ENCODE measurements at regions not wholly inside any gene's neighbourhood (a gene's known extent, or its start where the extent isn't known, plus 50 kb on each side); places are given as distances from the start of the nearest gene placed in this dataset.
A peak's percentile ranks its signal among the peaks of the same experiment; 100 is the strongest.
"Not testable (repeated sequence)": the region's sequence is repeated elsewhere in the genome, so short reads cannot be mapped to it uniquely, and the experiment has no call there.

DNA sequence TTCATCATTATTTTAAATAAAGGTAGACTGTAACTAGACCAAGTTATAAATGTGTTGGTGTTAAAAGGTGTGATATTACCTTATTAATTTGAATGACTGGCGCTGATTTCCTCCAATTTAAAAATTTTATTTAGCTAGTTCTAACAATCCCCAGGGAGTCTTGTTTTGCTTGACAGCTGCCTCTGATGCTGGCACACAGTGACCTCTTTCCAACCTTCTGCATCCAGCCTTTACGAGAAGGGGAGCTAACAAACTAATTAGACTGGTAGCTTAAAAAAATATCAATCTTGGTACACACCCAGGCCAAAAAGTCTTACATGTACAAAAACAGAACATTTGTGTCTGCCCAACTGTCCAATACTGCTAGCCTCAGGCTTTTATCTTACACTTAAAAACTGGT, 51.8 kb upstream of the ENPEP start:
- no peak for DNase-seq (ENCODE audit: low spot score)

DNA sequence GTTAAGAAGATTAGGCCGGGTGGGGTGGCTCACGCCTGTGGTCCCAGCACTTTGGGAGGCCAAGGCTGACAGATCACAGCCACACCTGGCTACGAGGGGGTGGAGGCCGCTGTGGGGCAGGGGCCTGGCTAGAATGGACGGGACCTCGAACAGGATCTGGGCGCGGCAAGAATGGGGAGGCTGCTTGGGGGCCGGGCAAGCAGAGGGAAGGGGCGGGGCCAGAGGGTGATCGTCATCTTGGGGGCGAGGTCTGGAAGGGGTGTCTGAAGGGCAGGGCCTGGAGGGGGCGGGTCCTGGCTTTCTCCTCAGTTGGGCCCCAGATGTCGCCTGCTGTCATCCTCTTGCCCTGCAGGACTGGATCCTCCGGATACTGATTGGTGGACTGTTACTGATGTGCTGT, 57.3 kb upstream of the ENPEP start:
- no peak for DNase-seq (ENCODE audit: low spot score)

DNA sequence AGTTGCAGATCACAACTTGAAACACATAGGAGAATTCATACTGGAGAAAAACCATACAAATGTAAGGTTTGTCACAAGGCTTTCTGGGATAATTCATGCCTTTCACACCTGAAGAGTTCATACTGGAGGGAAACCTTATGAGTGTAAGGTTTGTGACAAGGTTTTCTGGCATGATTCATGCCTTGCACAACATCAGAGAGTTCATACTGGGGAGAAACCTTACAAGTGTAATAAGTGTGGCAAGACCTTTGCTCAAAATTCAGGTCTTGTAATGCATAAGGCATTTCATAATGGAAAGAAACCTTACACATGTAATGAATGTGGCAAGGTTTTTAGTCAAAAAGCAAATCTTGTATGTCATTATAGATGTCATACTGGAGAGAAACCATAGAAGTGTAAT, 58.8 kb upstream of the ENPEP start:
- DNase-seq (ENCODE audit: low spot score) = no peak

DNA sequence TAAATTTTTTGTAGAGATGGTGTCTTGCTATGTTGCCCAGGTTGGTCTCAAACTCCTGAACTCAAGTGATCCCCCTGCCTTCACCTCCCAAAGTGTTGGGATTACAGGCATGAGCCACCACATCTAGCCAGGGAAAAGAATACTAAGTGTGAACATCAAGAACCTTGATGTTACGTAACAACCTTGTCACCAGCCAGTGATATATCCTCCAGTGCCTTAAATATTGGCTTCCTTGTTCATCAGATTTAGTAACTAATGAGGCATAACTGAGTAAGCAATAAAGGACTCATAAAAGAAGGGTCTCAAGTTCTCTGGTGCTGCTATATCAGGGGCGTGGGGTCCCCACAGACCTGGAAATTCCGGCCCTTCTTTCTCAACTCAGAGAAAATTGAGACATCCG, 60.5 kb upstream of the ENPEP start:
- DNase-seq (ENCODE audit: low spot score) = no peak

DNA sequence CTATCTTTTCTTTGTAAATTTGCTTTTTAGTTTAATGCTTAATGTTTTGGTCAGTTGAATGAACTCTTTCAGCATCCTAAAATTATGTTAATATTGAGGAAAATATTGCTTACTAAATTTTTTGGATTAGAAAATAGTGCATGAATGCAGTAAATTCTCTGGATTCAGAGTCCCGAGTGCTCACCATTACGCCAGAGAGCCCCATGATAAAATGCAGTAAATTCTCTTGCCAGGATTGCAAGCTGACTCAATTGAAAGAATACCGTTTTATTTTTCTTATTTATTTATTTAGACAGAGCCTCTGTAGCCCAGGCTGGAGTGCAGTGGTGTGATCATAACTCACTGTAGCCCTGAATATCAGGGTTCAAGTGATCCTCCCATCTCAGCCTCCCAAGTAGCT, 60.9 kb upstream of the ENPEP start:
- DNase-seq (ENCODE audit: low spot score) = no peak

DNA sequence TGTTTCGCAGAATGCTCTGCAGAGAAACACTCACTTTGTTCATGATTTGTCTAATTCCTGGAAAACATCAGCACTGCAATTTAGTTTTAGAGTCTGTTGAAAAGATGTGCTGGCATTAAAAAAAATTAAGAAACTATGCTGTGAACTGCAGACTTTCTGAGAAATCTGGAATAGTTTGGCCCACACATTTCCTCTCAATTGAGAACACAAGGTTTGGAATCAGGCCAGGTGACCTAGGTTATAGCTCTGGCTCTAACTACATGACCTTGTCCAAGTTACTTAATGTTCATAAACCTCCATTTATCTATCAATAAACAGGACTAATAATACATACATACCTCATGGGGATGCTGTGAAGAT, 61.4 kb upstream of the ENPEP start:
- DNase-seq (ENCODE audit: low spot score) = no peak

DNA sequence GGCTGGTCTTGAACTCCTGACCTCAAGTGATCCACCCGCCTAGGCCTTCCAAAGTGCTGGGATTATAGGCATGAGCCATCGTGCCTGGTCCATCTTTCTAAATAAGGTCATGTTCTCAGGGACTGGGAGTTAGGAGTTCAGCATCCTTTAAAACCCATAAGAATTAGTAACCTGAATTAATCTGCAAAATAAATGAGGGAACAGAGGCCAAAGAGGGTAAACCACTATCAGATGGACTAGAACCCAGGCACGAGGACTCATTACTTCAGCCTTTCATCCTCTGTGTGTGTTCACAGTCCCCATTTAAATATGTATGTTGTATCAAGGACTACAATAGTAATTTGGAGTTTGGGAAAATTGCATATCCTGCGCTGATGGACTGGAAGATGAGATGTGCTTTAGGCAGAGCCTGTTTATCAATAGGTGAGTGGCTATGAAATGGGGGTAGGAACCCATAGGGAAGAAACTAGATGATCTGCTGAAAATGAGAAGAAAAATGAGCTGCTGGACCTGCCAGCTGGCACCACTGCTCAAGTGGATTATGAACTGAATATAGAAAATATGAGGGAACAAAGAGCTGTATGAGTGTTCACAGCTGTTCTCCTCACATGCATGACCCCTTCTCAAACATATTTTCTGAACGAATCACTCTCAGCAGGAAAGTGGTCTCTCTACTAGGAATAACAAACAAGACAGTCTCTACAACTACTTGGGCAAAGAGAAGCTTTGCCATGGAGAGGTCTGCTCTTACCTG, 62.0 kb upstream of the ENPEP start:
- DNase-seq (ENCODE audit: low spot score) = not testable (repeated sequence)

DNA sequence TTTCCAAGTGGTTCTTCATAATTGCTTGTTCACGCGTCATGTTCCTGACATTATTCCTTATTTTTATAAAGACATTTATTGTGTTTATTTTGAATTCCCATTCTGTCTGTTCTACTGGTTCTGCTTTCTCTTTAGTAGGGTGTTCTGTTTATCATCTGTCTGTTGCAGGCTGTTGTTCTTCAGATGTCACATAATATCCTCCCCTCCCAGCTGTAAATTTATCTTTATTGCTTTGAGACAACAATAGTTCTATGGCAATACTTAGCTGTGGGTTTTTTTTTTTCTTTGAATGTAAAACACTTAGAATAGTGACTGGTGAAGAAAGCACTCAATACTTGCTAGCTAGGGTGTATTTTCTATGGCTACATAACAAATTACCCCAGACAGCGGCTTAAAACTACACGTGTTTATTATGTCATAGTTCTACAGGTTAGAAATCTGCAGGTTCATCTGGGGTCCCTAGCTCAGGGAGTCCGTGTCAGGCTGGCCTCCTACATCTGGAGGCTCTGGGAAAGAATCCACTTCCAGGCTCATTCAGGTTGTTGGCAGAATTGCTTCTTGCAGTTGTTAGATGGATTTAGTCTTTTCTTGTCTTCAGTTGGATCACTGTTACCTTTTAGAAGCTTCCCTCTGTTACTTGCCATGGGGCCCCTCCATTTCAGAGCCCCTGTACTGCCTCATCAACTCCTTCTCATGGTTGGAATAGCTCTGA, 63.4 kb upstream of the ENPEP start:
- no peak for DNase-seq (ENCODE audit: low spot score)

DNA sequence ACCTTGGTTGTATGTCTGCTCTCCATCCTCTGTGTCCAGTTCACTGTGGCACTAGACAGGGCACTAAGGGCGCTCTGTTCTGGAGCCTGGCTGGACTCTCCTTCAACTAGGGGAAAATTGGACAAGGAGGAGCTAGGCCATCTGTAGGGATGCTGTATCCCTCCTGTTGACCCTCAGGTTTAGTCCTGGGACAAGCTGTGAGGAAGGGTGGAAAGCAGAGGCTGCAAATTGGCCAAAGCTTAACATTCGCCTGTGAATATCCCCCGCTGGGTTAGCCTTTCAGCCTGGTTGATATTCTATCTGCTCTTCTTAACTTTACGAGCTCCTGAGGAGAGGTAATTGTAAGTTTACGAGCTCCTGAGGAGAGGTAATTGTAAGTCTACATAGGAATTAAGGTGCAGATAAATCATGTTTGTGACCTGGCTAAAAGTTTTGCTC, 64.4 kb upstream of the ENPEP start:
- DNase-seq (ENCODE audit: low spot score) = no peak

DNA sequence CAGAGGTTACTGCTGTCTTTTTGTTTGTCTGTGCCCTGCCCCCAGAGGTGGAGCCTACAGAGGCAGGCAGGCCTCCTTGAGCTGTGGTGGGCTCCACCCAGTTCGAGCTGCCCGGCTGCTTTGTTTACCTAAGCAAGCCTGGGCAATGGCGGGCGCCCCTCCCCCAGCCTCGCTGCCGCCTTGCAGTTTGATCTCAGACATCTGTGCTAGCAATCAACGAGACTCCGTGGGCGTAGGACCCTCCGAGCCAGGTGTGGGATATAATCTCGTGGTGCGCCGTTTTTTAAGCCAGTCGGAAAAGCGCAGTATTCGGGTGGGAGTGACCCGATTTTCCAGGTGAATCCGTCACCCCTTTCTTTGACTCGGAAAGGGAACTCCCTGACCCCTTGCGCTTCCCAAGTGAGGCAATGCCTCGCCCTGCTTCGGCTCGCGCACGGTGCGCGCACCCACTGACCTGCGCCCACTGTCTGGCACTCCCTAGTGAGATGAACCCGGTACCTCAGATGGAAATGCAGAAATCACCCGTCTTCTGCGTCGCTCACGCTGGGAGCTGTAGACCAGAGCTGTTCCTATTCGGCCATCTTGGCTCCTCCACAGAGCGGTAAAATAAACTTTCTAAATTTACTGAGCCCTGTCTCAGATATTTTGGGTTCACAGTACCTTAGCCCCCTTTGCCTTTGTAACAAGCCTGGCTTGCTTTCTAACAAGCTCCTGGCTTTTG, 64.9 kb upstream of the ENPEP start:
- DNase-seq (ENCODE audit: low spot score) = not testable (repeated sequence)

DNA sequence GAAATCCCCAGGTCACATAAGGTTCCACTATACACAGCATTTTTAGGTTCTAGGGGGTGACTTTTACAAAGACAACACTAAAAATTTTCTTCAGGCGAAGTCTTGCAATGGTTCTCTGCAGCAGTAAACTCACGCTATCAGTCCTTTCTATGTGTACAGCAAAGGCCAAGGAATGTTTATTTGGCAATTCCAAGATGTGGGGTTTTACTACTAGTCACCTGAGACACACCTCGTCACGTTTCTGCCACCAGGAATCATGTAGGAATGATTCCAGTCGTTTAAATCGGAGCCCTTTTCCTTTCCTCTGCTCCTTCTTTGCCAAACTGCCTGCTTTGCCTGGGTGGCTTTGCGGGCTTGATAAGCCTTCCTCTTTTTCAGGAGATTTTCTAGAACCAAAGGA, 75.9 kb upstream of the ENPEP start:
- DNase-seq (ENCODE audit: low spot score) = no peak

DNA sequence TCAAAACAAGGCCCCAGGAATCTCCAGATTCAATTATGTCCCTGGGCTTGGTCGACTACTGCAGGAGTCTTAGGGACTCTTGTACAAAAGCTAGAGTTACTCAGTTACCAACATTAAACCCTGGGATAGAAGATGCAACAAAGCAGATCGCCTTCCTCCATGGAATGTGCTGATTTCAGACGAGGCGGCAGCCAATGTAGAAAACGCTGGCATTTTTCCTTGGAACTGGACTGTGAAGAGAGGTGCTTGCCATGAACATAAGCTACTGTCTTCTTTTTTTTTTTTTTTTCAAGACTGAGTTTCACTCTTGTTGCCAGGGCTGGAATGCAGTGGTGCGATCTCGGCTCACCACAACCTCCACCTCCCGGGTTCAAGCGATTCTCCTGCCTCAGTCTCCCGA, 76.9 kb upstream of the ENPEP start:
- not testable (repeated sequence) for DNase-seq (ENCODE audit: low spot score)

DNA sequence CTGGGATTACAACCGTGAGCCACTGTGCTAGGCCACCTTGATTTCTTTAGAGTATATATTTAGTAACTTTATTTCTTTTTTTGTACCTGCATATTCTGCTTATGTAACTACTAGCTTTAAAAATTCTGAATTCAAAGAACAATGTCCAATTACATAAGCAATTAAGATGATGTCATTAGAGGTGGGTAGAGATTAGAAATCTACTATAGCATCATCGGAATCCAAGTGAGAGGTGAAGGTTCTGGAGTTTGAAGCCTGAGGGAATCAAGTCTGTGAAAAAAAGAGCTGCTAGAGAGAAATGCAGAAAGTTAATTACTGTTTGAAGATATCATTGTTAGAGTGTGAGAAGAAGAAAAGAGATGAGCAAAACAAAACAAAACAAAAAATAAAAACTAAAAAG, 79.0 kb upstream of the ENPEP start:
- DNase-seq (ENCODE audit: low spot score) = no peak

DNA sequence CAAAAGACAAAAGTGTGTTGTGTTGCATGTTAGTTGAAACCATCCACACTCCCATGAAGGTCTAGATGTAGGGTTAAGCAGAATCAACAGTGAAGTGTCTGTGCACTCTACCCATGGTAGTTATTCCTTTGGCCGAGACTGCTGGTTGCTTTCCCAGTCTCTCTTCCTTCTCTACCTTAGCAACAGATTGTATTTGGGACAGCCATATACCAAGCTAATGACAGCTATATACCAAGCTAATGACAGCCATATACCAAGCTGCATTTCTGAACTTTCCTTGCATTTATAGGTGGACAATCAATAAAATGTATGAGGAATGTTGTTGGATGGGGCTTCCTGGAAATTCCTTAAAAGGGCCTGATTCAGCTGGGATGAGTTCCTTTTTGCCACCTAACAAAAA, 80.5 kb upstream of the ENPEP start:
- no peak for DNase-seq (ENCODE audit: low spot score)

DNA sequence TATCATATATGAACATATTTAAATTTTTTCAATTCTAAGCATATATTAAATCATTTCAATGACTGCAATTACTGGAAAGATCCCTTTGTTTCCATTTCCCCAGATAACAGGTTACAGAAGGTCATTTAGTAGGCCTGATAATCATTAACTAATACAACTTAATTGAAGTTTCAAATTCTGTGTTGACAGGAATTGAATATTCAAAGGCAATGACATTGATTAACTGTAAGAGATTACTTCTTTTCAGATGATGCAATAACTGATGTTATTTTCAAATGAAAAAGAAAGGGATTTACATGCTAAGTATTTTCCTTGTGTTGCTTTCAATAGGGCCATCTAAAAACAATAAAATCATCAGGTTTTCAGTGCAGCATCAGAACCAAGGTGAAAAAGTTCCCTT, 81.1 kb upstream of the ENPEP start:
- DNase-seq (ENCODE audit: low spot score) = no peak

DNA sequence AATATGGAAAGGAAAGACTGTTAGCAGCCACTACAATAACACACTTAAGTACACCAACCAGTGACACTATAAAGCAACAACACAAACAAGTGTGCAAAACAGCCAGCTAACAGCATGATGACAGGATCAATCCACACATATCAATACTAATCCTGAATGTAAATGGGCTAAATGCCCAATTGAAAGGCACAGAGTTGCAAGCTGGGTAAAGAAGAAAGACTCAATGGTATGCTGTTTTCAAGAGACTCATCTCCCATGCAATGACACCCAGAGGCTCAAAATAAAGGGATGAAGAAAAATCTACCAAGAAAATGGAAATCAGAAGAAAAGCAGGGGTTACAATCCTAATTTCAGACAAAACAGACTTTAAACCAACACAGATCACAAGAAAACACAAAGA, 94.2 kb upstream of the ENPEP start:
- DNase-seq (ENCODE audit: low spot score) = no peak

DNA sequence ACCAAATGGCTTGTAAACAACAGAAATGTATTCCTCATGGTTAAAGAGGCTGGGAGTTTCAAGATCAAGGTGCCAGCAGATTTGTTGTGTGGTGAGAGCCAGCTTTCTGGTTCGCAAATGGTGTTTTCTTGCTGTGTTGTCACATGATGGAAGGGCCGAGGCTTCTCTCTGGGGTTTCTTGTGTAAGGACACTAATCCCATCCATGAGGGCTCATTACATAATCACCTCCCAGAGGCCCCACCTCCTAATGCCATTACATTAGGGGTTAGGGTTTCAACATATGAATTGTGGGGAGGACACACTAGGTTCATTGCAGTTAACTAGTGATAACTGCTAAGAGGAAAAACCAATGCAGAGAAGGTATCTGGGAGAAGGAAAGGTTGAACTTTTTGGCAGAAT, 103.5 kb upstream of the ENPEP start:
- DNase-seq (ENCODE audit: low spot score) = no peak

DNA sequence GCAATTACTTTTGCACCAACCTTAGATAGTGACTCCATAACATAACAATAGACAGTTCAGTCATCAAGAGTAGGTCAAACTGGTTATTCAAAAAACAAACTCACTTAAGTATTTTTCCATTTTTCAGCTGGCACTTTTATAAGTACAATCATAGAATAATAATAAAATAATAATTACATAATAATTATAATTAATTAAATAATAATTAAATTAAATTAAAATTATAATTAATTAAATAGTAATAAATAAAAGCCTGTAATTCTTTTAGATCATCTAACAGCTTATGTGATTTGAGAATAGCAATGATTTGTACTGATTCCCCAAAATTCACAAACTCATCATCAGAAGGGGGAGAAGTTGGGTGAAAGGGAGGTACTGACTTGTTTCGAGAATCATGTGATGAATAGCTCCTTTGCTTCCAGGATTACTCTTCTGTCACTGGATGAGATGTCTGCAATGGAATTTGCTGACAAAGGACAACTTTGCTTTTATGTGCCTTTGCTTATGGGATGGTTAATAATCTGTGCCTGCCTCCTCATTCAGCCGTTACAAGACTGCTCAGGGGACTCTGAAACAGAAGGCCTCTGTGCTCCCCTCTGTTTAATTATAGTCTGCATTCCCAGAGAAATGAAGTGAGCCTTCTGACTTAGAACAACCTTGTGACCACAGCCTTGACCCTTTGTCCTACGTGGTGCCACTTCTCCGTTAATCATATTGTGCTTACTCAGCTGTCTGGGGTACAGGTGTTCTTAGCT, 104.8 kb upstream of the ENPEP start:
- peak; percentile 10 for DNase-seq (ENCODE audit: low spot score)

DNA sequence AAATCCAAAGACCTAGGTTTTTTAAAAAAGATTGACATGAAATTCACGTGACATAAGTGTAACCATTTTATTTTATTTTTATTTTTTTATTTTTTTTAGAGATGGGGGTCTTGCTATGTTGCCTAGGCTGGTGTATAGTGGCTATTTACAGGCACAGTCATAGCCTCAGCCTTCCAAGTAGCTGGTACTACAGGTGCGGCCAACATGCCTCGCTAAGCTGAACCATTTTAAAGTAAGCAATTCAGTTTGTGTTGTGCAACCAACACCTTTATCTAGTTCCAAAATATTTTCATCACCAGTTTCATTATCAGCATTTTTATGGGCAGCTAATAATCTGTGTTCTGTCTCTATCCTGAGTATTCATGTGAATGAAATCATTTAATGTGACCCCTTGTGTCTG, 107.5 kb upstream of the ENPEP start:
- no peak for DNase-seq (ENCODE audit: low spot score)

DNA sequence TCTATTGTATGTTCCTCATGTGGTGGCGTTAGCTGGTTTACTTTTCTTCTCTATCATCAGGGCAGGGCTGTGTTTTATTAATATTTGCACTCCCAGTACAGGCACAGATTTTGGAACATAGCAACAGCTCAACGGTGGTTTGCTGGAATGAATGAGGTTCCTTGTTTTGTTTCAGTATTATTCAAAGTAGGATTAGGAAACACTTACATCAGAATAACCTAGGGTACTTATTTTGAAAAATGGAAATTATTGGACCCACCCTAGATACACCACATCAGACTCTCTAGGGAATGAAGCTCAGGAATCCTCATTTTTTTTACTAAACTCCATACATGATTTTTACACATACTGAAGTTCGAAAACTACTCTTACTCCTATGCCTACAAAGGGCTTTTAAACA, 108.8 kb upstream of the ENPEP start:
- no peak for DNase-seq (ENCODE audit: low spot score)

DNA sequence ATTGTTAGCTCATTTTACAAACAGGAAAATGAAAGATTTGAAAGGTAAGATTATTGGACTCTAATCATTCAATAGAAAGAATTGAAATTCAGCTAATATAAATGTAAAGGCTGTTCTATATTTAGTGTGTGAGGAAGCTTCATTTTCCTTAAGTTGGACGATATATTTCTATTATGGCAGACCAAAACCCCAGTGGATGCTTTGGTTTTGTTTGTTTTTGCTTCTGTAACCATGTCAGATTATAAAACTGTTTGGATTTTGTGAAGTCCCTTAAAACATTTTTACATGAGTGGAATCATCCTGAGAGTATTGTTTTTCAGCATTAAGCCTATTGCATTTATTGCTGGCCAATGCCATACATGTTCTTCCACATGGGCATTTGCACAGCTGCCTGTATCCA, 110.2 kb upstream of the ENPEP start:
- no peak for DNase-seq (ENCODE audit: low spot score)

DNA sequence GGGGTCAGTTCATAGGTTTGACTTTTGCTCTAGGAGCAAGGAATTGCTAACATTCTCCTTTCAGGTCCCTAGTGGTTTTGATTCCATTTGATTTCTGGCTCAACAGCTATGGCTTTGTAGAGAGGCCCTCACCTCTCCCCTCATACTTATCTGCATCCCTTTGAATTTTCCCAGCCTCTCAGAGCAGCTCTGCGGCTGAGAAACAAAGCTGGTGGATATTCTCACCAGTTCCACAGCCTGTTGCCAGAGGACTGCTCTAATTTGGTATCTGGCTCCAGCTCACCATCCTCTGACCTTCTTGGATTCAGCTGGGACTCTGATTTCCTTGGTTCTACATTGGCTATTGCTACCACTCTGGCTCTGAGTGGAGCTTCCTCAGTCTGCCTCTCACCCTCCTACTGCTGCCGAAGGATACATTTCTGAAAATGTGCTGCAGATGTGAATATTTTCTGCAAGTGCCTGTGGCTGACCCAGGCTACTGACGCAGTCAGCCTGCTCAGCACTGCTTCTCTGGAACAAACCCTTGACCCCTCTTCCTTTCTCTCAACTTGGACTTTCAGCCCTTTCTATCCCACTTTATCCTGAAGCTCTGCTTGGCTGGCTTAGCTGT, 110.9 kb upstream of the ENPEP start:
- no peak for DNase-seq (ENCODE audit: low spot score)
